ENCODE measurements at regions not wholly inside any gene's neighbourhood (a gene's known extent, or its start where the extent isn't known, plus 50 kb on each side); places are given as distances from the start of the nearest gene placed in this dataset.

- H2AFZ ChIP-seq (ENCODE audit: control insufficient read depth, low read depth, low read length), result no peak overlapping the region
- H3K4me3 ChIP-seq, result no peak overlapping the region
- TF ChIP-seq MXI1 (IDR thresholded peaks at IDR 0.05; ENCODE audit: low read depth, low read length) (no peak), BCL3 (IDR thresholded peaks at IDR 0.05; ENCODE audit: borderline replicate concordance, insufficient read depth, low read depth, low read length, poor library complexity, severe bottlenecking) (no peak), BRCA1 (IDR thresholded peaks at IDR 0.05; ENCODE audit: low read depth, low read length) (no peak), YY1 (IDR thresholded peaks at IDR 0.05; ENCODE audit: low read depth, low read length) (no peak), SKIL (IDR thresholded peaks at IDR 0.05; ENCODE audit: low read depth, poor library complexity, severe bottlenecking) (no peak), PBX3 (IDR thresholded peaks at IDR 0.05; ENCODE audit: insufficient replicate concordance, low read depth, low read length) (no peak), RCOR1 (conservative IDR thresholded peaks at IDR 0.05; ENCODE audit: low read depth, low read length) (no peak), SUZ12 (IDR thresholded peaks at IDR 0.05; ENCODE audit: unreplicated experiment) (no peak), PML (IDR thresholded peaks at IDR 0.05; ENCODE audit: low read length) (no peak), SMAD5 (IDR thresholded peaks at IDR 0.05; ENCODE audit: low read depth) (no peak), MAX (IDR thresholded peaks at IDR 0.05; ENCODE audit: low read depth, low read length) (no peak), NFIC (IDR thresholded peaks at IDR 0.05; ENCODE audit: low read depth, low read length) (no peak)
- no peak overlapping the region for H3K4me2 ChIP-seq (ENCODE audit: control insufficient read depth, insufficient read depth)
- intact Hi-C loops (cut with micrococcal nuclease; ENCODE audit: unreplicated experiment), result no loop called here
- no peak overlapping the region for H3K27ac ChIP-seq (ENCODE audit: control insufficient read depth, insufficient read depth)
- ChIA-PET CTCF (interaction anchor here (1.0 to 1.2 kb wide), 2 partner anchors 104 to 137 kb away, joined by 3 read pairs; no protein-coding TSS in a partner anchor), RAD21 (ENCODE audit: unreplicated experiment) (no interaction called here), SMC1A (ENCODE audit: uncharacterized antibody, unreplicated experiment) (interaction anchor here (1.6 kb wide), 1 partner anchor 16 kb away, joined by 9 read pairs; no protein-coding TSS in a partner anchor), POLR2A (no interaction called here)
- in situ Hi-C loops (cut with MboI), result no loop called here
- ATAC-seq, result no peak
- DNase-seq (ENCODE audit: low read depth, low spot score), result no peak
- WGBS (ENCODE audit: insufficient coverage, insufficient replicate concordance, low lambda C conversion rate, missing lambda C conversion rate), result 91% methylated on average over 3 of the region's 3 CpGs
- no peaks in the 10 kb centered on the region for H3K4me1 ChIP-seq (ENCODE audit: control insufficient read depth, insufficient read depth, low read length)
- H4K20me1 ChIP-seq (ENCODE audit: control insufficient read depth, insufficient read depth), result no peaks in the 10 kb centered on the region
- no peaks in the 10 kb centered on the region; the same call in 2 of the 3 replicates for H3K9me3 ChIP-seq (replicated peaks; ENCODE audit: control insufficient read depth, insufficient read depth, low read length)
- H3K79me2 ChIP-seq (ENCODE audit: control insufficient read depth, insufficient read depth, low read length), result no peaks in the 10 kb centered on the region
- FAIRE-seq, result no peak
- H3K9ac ChIP-seq (ENCODE audit: control insufficient read depth, insufficient read depth, low read length), result no peak overlapping the region
- BruUV-seq (replicated peaks), result no TSS peak
- no peaks in the 10 kb centered on the region for H3K27me3 ChIP-seq (replicated peaks in 1 of 2; ENCODE audit: control insufficient read depth in 2 of 2, insufficient read depth in 2 of 2, low read length in 1 of 2)
- H3K36me3 ChIP-seq (ENCODE audit: control insufficient read depth in 2 of 2, insufficient read depth in 2 of 2, low read length in 1 of 2), result no peaks in the 10 kb centered on the region
These were observed 80.4 kb upstream of the GNAQ start for GRCh38 chr9:78112004-78112403.
